ENCODE measurements at regions not wholly inside any gene's neighbourhood (a gene's known extent, or its start where the extent isn't known, plus 50 kb on each side); places are given as distances from the start of the nearest gene placed in this dataset.

GRCh38 chr2:166614503-166614902 is 120.5 kb upstream of the SCN7A start (continued):
- no peak for TF ChIP-seq REST (IDR thresholded peaks at IDR 0.05; ENCODE audit: low read depth, low read length)
- no peak for TF ChIP-seq NRF1 (IDR thresholded peaks at IDR 0.05; ENCODE audit: low read depth, low read length)

GRCh38 chr2:166614029-166614428 is 120.0 kb upstream of the SCN7A start:
- H3K4me2 ChIP-seq, result no peak overlapping the region
- H3K9ac ChIP-seq, result no peak overlapping the region
- H2AFZ ChIP-seq (ENCODE audit: low read depth), result no peak overlapping the region
- no peaks in the 10 kb centered on the region for H3K36me3 ChIP-seq (replicated peaks in 1 of 2; ENCODE audit: control insufficient read depth in 1 of 2, insufficient read depth in 2 of 2, low read length in 1 of 2)
- H3K27ac ChIP-seq (ENCODE audit: low read depth in 2 of 2, low read length in 1 of 2), result no peak overlapping the region
- no peak overlapping the region for H3K4me3 ChIP-seq (ENCODE audit: low read depth in 2 of 2, low read length in 1 of 2)
- DNase-seq, result no peak
- TF ChIP-seq SMC3 (IDR thresholded peaks at IDR 0.05; ENCODE audit: low read depth, low read length) (no peak), IRF3 (IDR thresholded peaks at IDR 0.05; ENCODE audit: low read depth, low read length) (no peak), RCOR1 (IDR thresholded peaks at IDR 0.05; ENCODE audit: low read length) (no peak), SIN3A (IDR thresholded peaks at IDR 0.05; ENCODE audit: borderline replicate concordance, low read depth, low read length) (no peak), USF1 (IDR thresholded peaks at IDR 0.05; ENCODE audit: borderline replicate concordance, low read depth) (no peak), FOXM1 (IDR thresholded peaks at IDR 0.05; ENCODE audit: low read depth) (no peak), TCF12 (IDR thresholded peaks at IDR 0.05) (no peak), TAF1 (IDR thresholded peaks at IDR 0.05; ENCODE audit: borderline replicate concordance, low read depth, low read length) (no peak), FOSL2 (IDR thresholded peaks at IDR 0.05; ENCODE audit: borderline replicate concordance, low read depth) (no peak), CTCF (IDR thresholded peaks at IDR 0.05) (no peak), MAX (IDR thresholded peaks at IDR 0.05; ENCODE audit: low read depth) (no peak)
- H3K27me3 ChIP-seq (ENCODE audit: insufficient read depth), result no peaks in the 10 kb centered on the region
- ChIA-PET POLR2A (no interaction called here), CTCF (interaction anchor here (1.3 kb wide), 1 partner anchor 11 kb away, joined by 3 read pairs; no protein-coding TSS in a partner anchor)
- H3K9me2 ChIP-seq, result no peaks in the 10 kb centered on the region
- H3K9me3 ChIP-seq, result no peaks in the 10 kb centered on the region
- H3K4me1 ChIP-seq (ENCODE audit: control insufficient read depth in 1 of 2, insufficient read depth in 2 of 2, low read depth in 1 of 2, low read length in 1 of 2), result no peaks in the 10 kb centered on the region; a peak in 1 of 4 replicates
- no peaks in the 10 kb centered on the region for H4K20me1 ChIP-seq (ENCODE audit: insufficient read depth)
- no peaks in the 10 kb centered on the region for H3F3A ChIP-seq (replicated peaks; ENCODE audit: insufficient read depth)
- WGBS (ENCODE audit: low lambda C conversion rate), result 55% methylated on average over 4 of the region's 4 CpGs
- no peaks in the 10 kb centered on the region for H3K79me2 ChIP-seq (ENCODE audit: insufficient read depth)

All from SK-N-SH (cell line).